ENCODE measurements at regions not wholly inside any gene's neighbourhood (a gene's known extent, or its start where the extent isn't known, plus 50 kb on each side); places are given as distances from the start of the nearest gene placed in this dataset.

DNA sequence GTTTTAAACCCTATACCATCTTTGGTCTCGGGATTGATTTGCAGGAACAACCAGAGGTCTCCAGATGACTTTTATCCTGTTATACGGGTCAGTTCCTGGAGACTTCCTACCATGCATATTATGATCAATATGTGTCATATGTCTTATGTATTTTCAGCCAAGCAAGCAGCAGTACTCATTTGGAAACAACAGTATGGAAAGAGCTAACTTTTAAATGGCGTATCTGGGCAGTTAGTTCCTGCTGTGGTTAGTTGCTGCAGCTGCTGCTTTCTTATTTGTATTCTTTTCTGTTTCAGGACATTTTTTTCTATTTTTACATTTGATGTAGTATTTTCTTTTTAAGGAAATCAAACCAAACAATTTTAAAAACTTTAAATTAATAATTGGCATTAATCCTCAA, 207.5 kb downstream of the MANEA start (continued):
- TF ChIP-seq, protein P1, sequence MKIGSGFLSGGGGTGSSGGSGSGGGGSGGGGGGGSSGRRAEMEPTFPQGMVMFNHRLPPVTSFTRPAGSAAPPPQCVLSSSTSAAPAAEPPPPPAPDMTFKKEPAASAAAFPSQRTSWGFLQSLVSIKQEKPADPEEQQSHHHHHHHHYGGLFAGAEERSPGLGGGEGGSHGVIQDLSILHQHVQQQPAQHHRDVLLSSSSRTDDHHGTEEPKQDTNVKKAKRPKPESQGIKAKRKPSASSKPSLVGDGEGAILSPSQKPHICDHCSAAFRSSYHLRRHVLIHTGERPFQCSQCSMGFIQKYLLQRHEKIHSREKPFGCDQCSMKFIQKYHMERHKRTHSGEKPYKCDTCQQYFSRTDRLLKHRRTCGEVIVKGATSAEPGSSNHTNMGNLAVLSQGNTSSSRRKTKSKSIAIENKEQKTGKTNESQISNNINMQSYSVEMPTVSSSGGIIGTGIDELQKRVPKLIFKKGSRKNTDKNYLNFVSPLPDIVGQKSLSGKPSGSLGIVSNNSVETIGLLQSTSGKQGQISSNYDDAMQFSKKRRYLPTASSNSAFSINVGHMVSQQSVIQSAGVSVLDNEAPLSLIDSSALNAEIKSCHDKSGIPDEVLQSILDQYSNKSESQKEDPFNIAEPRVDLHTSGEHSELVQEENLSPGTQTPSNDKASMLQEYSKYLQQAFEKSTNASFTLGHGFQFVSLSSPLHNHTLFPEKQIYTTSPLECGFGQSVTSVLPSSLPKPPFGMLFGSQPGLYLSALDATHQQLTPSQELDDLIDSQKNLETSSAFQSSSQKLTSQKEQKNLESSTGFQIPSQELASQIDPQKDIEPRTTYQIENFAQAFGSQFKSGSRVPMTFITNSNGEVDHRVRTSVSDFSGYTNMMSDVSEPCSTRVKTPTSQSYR (CRISPR knock-in tag; IDR thresholded peaks at IDR 0.05): no peak
- no peak for TF ChIP-seq ZNF671 (CRISPR knock-in tag; IDR thresholded peaks at IDR 0.05)
- TF ChIP-seq FOXJ3 (CRISPR knock-in tag; IDR thresholded peaks at IDR 0.05; ENCODE audit: borderline replicate concordance): no peak

DNA sequence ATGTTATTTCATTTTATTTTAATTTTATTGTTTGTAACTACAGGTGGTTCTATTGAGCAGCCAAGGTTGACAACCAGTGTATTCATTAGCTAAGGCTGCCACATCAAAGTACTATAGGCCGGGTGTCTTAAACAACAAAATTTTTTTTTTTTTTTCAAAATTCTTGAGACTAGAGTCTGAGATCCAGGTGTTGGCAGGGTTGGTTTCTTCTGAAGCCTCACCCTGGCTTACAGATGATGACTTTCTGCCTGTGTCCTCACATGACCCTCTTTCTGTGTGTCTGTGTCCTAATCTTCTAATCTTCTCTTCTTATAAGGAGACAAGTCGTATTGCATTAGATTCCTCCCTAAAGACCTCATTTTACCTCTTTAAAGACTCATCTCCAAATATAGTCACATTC, 208.4 kb downstream of the MANEA start:
- Mint-ChIP-seq H3K27ac (no peak overlapping the region), H3K27me3 (ENCODE audit: low read depth) (peaks cover 22% of the 10 kb centered on the region), H3K4me1 (no peaks in the 10 kb centered on the region), H3K4me3 (no peak overlapping the region), H3K36me3 (no peaks in the 10 kb centered on the region), H3K9me3 (no peaks in the 10 kb centered on the region)
- DNase-seq (ENCODE audit: low spot score): no peak
- POLR2A ChIA-PET: no interaction called here
- no peak for TF ChIP-seq SMAD3 (CRISPR knock-in tag; IDR thresholded peaks at IDR 0.05; ENCODE audit: borderline replicate concordance)
- no peak for TF ChIP-seq GABPB1 (CRISPR knock-in tag; IDR thresholded peaks at IDR 0.05)
- TF ChIP-seq, protein P2, sequence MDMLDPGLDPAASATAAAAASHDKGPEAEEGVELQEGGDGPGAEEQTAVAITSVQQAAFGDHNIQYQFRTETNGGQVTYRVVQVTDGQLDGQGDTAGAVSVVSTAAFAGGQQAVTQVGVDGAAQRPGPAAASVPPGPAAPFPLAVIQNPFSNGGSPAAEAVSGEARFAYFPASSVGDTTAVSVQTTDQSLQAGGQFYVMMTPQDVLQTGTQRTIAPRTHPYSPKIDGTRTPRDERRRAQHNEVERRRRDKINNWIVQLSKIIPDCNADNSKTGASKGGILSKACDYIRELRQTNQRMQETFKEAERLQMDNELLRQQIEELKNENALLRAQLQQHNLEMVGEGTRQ (CRISPR knock-in tag; IDR thresholded peaks at IDR 0.05): no peak
- no peak for TF ChIP-seq NR3C1 (CRISPR knock-in tag; conservative IDR thresholded peaks at IDR 0.05; ENCODE audit: low read depth)
- TF ChIP-seq JUN (CRISPR knock-in tag; IDR thresholded peaks at IDR 0.05): no peak
- no peak for TF ChIP-seq NR2C2 (CRISPR knock-in tag; IDR thresholded peaks at IDR 0.05)
- no peak for TF ChIP-seq OVOL2 (CRISPR knock-in tag; IDR thresholded peaks at IDR 0.05; ENCODE audit: borderline replicate concordance)
- TF ChIP-seq FOXJ3 (CRISPR knock-in tag; IDR thresholded peaks at IDR 0.05; ENCODE audit: borderline replicate concordance): no peak
- CTCF ChIA-PET: no interaction called here
- no peak for ATAC-seq

DNA sequence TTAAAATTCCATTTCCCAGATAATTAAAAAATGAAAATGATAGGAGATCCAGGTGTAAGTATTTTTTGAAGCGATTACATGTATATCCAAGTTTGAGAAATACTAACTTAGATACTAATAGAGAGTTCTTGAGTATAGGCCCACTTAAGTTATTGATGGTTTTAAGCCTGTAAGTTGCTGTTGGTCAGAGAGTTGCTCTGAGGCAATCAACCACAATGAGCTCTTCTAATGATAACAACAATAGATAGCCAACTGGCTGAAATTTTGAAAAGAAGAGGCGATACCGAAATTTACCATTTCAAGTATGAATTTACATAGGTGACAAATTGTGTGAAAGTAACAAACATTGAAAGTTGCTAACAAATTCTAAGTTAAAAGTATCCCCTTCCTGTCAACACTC, 209.5 kb downstream of the MANEA start:
- Mint-ChIP-seq H3K27ac (no peak overlapping the region), H3K4me3 (no peak overlapping the region), H3K4me1 (no peaks in the 10 kb centered on the region), H3K27me3 (ENCODE audit: low read depth) (peaks cover 24% of the 10 kb centered on the region), H3K36me3 (no peaks in the 10 kb centered on the region), H3K9me3 (no peaks in the 10 kb centered on the region)
- DNase-seq (ENCODE audit: low spot score): no peak
- ChIA-PET POLR2A (no interaction called here), CTCF (no interaction called here)
- no peak for ATAC-seq
- TF ChIP-seq, protein P3, sequence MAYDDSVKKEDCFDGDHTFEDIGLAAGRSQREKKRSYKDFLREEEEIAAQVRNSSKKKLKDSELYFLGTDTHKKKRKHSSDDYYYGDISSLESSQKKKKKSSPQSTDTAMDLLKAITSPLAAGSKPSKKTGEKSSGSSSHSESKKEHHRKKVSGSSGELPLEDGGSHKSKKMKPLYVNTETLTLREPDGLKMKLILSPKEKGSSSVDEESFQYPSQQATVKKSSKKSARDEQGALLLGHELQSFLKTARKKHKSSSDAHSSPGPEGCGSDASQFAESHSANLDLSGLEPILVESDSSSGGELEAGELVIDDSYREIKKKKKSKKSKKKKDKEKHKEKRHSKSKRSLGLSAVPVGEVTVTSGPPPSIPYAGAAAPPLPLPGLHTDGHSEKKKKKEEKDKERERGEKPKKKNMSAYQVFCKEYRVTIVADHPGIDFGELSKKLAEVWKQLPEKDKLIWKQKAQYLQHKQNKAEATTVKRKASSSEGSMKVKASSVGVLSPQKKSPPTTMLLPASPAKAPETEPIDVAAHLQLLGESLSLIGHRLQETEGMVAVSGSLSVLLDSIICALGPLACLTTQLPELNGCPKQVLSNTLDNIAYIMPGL (CRISPR knock-in tag; IDR thresholded peaks at IDR 0.05): no peak
- no peak for TF ChIP-seq FOXK1 (CRISPR knock-in tag; IDR thresholded peaks at IDR 0.05)
- TF ChIP-seq, protein P4, sequence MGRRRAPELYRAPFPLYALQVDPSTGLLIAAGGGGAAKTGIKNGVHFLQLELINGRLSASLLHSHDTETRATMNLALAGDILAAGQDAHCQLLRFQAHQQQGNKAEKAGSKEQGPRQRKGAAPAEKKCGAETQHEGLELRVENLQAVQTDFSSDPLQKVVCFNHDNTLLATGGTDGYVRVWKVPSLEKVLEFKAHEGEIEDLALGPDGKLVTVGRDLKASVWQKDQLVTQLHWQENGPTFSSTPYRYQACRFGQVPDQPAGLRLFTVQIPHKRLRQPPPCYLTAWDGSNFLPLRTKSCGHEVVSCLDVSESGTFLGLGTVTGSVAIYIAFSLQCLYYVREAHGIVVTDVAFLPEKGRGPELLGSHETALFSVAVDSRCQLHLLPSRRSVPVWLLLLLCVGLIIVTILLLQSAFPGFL (CRISPR knock-in tag; IDR thresholded peaks at IDR 0.05; ENCODE audit: borderline replicate concordance): no peak
- TF ChIP-seq GABPB1 (CRISPR knock-in tag; IDR thresholded peaks at IDR 0.05): no peak
- TF ChIP-seq NR1H2 (CRISPR knock-in tag; IDR thresholded peaks at IDR 0.05): no peak
- no peak for TF ChIP-seq SMAD4 (CRISPR knock-in tag; IDR thresholded peaks at IDR 0.05)
- no peak for TF ChIP-seq CREB1 (CRISPR knock-in tag; IDR thresholded peaks at IDR 0.05)
- TF ChIP-seq, protein P5, sequence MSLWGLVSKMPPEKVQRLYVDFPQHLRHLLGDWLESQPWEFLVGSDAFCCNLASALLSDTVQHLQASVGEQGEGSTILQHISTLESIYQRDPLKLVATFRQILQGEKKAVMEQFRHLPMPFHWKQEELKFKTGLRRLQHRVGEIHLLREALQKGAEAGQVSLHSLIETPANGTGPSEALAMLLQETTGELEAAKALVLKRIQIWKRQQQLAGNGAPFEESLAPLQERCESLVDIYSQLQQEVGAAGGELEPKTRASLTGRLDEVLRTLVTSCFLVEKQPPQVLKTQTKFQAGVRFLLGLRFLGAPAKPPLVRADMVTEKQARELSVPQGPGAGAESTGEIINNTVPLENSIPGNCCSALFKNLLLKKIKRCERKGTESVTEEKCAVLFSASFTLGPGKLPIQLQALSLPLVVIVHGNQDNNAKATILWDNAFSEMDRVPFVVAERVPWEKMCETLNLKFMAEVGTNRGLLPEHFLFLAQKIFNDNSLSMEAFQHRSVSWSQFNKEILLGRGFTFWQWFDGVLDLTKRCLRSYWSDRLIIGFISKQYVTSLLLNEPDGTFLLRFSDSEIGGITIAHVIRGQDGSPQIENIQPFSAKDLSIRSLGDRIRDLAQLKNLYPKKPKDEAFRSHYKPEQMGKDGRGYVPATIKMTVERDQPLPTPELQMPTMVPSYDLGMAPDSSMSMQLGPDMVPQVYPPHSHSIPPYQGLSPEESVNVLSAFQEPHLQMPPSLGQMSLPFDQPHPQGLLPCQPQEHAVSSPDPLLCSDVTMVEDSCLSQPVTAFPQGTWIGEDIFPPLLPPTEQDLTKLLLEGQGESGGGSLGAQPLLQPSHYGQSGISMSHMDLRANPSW (CRISPR knock-in tag; conservative IDR thresholded peaks at IDR 0.05; ENCODE audit: low read depth): no peak
- TF ChIP-seq, protein P6, sequence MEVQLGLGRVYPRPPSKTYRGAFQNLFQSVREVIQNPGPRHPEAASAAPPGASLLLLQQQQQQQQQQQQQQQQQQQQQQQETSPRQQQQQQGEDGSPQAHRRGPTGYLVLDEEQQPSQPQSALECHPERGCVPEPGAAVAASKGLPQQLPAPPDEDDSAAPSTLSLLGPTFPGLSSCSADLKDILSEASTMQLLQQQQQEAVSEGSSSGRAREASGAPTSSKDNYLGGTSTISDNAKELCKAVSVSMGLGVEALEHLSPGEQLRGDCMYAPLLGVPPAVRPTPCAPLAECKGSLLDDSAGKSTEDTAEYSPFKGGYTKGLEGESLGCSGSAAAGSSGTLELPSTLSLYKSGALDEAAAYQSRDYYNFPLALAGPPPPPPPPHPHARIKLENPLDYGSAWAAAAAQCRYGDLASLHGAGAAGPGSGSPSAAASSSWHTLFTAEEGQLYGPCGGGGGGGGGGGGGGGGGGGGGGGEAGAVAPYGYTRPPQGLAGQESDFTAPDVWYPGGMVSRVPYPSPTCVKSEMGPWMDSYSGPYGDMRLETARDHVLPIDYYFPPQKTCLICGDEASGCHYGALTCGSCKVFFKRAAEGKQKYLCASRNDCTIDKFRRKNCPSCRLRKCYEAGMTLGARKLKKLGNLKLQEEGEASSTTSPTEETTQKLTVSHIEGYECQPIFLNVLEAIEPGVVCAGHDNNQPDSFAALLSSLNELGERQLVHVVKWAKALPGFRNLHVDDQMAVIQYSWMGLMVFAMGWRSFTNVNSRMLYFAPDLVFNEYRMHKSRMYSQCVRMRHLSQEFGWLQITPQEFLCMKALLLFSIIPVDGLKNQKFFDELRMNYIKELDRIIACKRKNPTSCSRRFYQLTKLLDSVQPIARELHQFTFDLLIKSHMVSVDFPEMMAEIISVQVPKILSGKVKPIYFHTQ (CRISPR knock-in tag; IDR thresholded peaks at IDR 0.05): no peak
- no peak for TF ChIP-seq MXD4 (CRISPR knock-in tag; IDR thresholded peaks at IDR 0.05; ENCODE audit: borderline replicate concordance)
- TF ChIP-seq, protein P7, sequence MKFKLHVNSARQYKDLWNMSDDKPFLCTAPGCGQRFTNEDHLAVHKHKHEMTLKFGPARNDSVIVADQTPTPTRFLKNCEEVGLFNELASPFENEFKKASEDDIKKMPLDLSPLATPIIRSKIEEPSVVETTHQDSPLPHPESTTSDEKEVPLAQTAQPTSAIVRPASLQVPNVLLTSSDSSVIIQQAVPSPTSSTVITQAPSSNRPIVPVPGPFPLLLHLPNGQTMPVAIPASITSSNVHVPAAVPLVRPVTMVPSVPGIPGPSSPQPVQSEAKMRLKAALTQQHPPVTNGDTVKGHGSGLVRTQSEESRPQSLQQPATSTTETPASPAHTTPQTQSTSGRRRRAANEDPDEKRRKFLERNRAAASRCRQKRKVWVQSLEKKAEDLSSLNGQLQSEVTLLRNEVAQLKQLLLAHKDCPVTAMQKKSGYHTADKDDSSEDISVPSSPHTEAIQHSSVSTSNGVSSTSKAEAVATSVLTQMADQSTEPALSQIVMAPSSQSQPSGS (CRISPR knock-in tag; IDR thresholded peaks at IDR 0.05; ENCODE audit: borderline replicate concordance, low read depth): no peak
